A673 (cell line): ENCODE measurements at regions not wholly inside any gene's neighbourhood (a gene's known extent, or its start where the extent isn't known, plus 50 kb on each side); places are given as distances from the start of the nearest gene placed in this dataset.

Experiments used
- EZH2 ChIP-seq: fragments of 200-600 bp; sonication (generic); IDR thresholded peaks from 2 replicates; pipeline ENCODE4 v1.6.1; 2017; ENCODE audit warnings: borderline replicate concordance, low read depth, mild to moderate bottlenecking, mixed read lengths, antibody characterized with exemption, low read length; ENCODE audit not compliant: poor library complexity, severe bottlenecking
- TF ChIP-seq, protein P1 (sequence below): fragments of 300-800, 200-600 bp; sonication (generic); conservative IDR thresholded peaks from 2 replicates; pipeline ENCODE4 v1.5.1; 2017; ENCODE audit warnings: low read depth, mild to moderate bottlenecking, antibody characterized with exemption, low read length, moderate library complexity, mixed read lengths

DNA sequence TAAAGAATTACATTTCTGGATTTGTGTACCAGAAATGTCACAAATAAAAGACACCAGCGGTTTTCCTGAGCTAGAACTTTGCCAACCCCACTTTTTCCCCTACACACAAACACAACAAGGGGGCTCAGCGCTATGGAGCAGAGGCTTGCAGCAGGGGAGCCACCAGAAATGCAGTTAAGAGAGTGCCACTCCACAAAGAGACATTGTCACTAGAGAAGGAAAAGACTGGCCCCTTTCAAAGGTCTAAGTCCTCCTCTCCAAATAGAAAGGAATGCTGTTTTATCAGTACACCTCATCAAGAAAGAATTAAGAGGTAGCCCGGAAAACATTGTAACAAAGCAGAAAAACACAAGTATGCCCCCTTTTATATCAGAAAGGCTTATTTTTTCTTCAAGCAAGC is 419.5 kb downstream of the HNRNPD start:
- TF ChIP-seq, protein P1, sequence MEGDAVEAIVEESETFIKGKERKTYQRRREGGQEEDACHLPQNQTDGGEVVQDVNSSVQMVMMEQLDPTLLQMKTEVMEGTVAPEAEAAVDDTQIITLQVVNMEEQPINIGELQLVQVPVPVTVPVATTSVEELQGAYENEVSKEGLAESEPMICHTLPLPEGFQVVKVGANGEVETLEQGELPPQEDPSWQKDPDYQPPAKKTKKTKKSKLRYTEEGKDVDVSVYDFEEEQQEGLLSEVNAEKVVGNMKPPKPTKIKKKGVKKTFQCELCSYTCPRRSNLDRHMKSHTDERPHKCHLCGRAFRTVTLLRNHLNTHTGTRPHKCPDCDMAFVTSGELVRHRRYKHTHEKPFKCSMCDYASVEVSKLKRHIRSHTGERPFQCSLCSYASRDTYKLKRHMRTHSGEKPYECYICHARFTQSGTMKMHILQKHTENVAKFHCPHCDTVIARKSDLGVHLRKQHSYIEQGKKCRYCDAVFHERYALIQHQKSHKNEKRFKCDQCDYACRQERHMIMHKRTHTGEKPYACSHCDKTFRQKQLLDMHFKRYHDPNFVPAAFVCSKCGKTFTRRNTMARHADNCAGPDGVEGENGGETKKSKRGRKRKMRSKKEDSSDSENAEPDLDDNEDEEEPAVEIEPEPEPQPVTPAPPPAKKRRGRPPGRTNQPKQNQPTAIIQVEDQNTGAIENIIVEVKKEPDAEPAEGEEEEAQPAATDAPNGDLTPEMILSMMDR: no peak
- TF ChIP-seq EZH2: no peak
